Lower leg skin (tissue), 3 donors: ENCODE measurements at regions not wholly inside any gene's neighbourhood (a gene's known extent, or its start where the extent isn't known, plus 50 kb on each side); places are given as distances from the start of the nearest gene placed in this dataset.

Experiments used
- POLR2A ChIP-seq, 2 donors: fragments of 450-650 bp; IDR thresholded peaks; one replicate each; pipeline ENCODE4 v1.6.1; 2016 to 2017; ENCODE audit warnings: antibody characterized with exemption in 2 of 2, mild to moderate bottlenecking in 1 of 2, moderate library complexity in 1 of 2
- TF ChIP-seq, protein P1 (sequence below), 3 donors: fragments of 450-650 bp; IDR thresholded peaks; one replicate each; pipeline ENCODE4 v1.5.1; 2016; ENCODE audit warnings: antibody characterized with exemption in 3 of 3, mild to moderate bottlenecking in 3 of 3, moderate library complexity in 2 of 3

DNA sequence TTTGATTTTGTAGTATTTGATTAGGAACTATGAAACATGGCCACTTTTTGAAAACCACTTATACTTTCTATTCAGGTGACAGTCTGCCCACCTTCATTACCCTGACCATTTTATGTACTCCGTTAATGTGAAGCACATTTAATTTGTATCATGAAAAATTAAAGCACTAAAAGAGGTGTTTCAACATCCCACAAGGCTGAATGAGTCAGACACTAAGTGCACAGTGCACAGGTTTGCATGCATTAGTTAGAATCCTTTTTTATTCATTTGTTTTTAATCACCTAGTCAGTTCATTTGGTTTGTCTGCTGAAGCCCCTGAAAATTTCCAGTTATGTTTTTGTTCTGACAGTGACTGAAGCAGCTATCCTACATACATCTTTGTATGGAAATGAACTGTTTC, 271.0 kb downstream of the SLITRK5 start:
- TF ChIP-seq POLR2A (IDR thresholded peaks at IDR 0.05) = no peak
- TF ChIP-seq, protein P1, sequence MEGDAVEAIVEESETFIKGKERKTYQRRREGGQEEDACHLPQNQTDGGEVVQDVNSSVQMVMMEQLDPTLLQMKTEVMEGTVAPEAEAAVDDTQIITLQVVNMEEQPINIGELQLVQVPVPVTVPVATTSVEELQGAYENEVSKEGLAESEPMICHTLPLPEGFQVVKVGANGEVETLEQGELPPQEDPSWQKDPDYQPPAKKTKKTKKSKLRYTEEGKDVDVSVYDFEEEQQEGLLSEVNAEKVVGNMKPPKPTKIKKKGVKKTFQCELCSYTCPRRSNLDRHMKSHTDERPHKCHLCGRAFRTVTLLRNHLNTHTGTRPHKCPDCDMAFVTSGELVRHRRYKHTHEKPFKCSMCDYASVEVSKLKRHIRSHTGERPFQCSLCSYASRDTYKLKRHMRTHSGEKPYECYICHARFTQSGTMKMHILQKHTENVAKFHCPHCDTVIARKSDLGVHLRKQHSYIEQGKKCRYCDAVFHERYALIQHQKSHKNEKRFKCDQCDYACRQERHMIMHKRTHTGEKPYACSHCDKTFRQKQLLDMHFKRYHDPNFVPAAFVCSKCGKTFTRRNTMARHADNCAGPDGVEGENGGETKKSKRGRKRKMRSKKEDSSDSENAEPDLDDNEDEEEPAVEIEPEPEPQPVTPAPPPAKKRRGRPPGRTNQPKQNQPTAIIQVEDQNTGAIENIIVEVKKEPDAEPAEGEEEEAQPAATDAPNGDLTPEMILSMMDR (IDR thresholded peaks at IDR 0.05) = no peak
